NCI-H1105 (cell line): ENCODE measurements at regions not wholly inside any gene's neighbourhood (a gene's known extent, or its start where the extent isn't known, plus 50 kb on each side); places are given as distances from the start of the nearest gene placed in this dataset.
"Not testable (repeated sequence)": the region's sequence is repeated elsewhere in the genome, so short reads cannot be mapped to it uniquely, and the experiment has no call there.

ENCODE experiments used
- DNase-seq: peaks from one replicate; lab custom pipeline; 2025; lab: John Stamatoyannopoulos, UW

DNA sequence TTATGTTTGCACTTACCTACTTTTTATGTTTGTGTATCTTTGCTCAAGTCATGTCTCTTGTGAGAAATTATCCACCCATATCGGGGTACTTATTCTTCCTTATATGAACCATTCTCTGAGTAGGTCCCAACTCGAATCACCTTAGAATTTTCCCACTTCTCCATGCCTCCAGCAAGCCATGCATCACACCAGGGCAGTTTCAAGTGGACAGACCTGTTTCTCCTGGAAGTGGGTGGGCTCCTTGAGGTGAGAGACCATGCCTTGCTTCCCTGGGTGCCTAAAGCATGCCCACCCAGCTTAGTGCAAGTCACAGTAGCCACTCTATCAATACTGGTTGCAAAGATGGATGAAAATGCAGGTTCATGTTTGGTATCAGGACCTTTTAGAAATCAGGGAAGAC lies 187.2 kb downstream of the KIT start:
- no peak for DNase-seq

DNA sequence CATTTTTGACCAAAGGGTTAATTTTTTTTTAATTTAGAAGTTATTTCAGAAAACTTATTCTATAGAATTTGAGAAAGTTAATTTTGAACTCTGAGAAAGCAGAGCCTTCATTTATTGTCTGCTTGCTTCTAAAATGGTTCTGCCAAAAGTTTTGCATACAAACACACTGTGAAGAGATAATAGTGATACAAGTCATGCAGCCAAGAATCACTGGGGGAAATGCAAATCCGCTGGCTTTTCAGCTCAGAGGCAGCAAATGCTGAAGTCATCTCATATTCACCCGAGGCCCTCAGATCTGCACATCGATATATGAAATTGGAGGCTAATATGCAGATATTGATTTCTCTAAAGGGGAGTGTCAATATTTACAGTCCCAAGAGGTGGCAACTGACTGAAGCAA lies 186.2 kb downstream of the KIT start:
- no peak for DNase-seq

DNA sequence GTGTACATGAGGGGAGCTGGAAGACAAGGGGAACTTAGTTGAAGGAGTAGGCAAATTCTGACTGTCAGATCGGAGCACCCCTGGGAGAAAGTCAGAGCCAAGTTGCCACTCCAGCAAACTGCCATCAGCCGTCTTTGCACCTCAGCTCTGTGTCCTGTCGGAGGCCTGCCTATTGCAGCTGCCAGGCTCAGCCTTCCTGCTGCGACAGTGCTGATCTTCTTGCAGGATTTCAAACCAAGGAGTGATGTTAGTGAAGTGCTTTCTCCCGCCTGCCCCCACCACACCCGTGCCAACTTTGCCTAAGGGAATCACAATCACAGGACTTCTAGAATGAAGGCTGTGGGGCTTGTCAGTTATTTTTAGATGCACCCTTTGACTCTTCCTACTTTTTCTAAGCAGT lies 185.3 kb downstream of the KIT start:
- no peak for DNase-seq

DNA sequence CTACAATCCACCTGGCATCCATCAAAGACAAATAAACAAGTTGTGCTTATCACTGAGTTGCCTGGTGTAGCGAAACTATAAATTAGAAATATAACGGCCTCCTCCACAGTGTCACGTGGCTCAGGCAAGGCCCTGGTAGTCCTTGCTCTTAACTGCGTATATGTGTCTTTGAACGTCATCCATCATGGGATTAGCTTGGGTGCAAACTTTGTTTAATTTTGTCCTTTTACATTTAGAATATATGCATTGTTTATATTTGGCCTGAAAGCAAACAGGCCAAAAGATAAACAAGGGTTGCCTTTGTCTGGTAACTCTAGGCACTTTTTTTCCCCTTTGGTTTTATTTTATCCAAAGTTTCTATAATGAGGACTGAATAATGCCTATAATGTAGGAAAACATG lies 184.9 kb downstream of the KIT start:
- DNase-seq, result no peak

DNA sequence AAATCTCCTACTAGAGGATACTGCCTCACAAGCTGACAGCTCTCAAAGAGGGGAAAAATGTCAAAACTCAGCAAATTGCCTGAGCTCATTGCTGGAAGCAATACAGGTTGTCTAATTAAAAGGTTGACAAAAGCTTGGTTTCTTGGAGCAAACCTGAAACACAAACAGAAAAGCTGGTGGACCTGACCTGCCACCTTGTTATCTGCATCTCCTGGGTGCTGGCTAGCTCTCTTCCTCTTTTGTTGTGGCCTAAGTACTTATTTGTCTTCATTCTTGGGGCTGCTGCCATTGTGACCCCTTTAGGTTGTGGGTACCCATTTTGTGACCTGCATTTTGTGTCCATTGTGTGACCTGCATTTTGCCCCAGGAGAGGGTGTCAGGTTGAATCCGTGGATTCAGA lies 184.5 kb downstream of the KIT start:
- DNase-seq, result no peak

DNA sequence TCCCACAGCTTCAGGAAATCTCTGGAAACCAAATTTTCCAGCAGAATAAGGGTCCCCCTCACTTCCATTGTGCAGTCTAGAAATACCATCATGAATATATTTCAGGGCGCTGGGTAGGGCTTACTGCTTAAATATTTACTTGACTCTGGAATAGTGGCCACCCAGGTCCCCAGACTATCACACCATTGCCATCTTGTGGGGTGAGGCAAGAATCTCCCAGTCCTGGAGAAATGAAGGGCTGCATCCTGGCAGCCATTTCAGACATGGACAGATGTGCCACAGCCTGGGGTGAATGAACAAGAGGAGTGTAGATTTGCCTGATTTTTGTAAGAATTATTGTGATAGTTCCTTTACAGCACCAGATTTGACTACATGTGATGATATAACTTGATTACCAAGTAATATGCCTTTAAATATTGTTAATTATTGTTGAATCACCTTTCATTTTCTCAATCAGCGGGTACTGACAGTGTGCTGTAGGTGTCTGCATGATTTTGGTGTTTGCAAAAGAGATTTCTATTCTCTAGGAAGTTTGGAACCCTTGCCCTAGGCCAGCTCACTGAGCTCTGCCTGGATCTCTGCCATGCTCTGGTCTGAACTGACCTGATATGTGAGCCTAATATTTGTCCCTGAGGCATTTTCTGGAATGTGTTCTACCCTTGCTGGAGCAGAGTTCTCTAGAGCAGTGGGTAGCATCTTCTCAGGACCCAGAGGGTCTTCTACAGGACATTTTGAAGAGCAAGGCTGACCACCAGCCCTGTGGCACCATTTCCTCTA lies 183.4 kb downstream of the KIT start:
- DNase-seq, result no peak

DNA sequence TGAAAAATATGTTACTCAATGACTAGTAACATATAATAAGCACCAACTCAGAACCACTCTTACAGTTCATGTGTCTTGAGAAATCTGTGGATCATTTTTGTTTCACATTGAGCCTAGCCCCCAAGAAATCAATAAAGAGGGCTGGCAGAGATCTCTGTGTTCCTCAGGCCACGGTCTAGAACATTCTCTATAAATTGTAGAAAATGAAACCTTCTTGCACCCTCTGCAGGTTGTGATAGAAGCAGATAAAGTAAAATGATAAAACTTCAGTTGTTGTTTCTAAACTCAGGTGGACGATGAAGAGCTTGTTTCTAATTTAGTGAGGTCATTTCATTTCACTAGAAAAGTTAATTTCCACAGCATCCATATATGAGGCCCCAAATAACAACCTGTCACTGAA lies 182.7 kb downstream of the KIT start:
- no peak for DNase-seq

DNA sequence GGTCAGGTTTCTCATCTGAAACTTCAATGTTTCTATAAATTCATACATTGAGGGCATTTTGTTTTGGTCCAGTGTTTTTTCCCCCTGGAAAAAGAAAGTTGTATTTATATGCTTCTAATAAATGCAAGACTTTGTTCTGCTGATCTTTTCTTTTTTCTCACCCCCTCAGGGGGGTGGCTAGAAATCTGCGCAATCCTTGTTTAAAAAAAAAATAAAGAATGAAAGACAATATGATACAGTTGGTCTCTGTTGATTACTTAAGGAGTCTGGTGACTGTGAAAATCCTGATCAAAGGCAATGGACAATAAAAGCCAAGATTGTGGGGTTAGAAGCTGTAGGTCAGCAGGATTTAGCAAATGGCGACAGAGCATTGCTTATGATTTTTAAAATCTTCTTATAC lies 180.5 kb downstream of the KIT start:
- no peak for DNase-seq

DNA sequence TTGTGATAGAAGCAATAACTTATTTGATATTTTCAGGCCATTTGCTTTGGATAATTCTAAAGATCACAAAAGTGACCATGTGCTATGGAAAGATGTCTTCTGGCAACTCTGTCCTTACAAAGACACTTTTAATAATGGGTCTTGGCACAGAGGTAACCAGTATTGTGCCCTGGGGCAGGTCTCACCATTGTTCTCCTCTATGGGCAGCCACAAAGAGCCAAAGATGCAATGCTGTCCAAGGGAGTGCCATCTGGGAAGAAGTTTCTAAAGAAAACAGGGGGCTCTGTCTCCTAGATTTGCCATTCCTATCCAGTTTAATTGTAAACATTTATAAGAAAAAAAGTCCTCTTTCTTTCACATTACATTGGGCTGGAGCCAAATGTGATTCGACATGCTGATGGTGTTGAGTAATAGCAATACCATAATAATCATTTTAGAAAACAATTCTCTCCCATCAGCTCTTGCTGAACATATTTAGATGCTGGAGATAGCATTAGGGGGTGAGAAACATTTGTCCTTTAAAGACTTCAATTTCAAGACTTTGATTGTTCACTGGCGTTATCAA lies 179.9 kb downstream of the KIT start:
- DNase-seq, result no peak

DNA sequence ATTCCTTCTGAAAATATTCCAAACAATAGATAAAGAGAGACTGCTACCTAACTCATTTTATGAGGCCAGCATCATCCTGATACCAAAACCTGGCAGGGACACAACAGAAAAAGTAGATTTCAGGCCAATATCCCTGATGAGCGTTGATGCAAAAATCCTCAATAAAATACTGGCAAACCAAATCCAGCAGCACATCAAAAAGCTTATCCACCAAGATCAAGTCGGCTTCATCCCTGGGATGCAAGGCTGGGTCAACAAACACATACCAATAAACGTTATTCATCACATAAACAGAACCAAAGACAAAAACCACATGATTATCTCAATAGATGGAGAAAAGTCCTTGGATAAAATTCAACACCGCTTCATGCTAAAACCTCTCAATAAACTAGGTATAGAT lies 170.6 kb downstream of the KIT start:
- DNase-seq, result not testable (repeated sequence)

DNA sequence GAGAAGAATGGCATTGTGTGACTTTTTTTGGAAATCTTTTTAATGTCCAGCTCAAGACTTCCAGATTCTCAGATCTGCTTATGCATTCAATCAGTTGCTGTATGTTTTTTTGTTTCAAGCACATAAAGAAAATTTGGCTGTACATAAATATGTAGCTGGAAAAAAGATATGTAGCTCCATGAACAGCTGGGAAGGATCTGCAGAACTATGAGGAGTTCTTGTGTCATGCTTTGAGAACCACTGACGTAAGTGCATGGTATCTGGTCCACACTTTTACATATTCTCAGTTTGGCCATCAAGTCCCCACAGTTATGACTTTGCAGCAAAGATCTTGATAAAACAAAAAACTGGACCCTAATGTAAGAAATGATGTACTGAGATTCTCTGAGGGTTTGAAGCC lies 165.9 kb downstream of the KIT start:
- no peak for DNase-seq

DNA sequence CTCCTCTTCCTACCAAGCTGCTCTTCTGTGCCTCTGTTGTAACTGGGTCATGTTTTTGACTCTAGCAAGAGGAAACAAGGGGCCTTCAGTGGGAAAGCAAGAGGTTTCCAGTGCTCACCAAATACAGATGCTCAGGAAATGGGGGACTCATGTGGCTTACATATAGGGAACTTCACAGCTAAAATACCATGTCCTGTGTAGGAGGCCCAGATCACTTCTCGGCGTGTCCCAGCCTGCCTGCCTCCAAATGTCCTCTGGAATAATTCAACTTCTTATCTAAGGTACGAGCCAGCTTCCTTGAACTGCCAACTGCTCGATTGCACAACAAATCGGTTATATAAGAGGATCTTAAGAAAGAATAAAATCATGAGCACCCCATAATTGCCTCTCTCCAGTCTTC lies 161.3 kb downstream of the KIT start:
- no peak for DNase-seq

DNA sequence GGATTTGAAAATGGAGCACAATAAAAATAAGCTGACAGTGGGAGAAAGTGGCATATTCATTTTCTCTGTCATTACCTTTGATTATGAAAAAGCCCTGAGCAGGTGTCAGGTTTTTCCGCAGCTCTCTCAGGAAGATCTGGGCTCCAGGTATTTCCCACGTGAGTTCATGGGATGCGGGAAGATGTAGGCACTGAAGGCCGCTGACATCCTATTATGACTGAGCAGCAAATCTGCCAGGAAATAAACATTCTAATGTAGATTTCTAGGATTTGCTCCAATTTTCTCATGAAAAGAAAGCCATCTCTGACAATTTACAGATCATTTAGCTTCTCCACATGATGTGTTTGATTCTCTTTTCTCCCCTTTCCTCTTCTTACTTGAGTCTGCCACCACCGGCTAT lies 160.7 kb downstream of the KIT start:
- no peak for DNase-seq

DNA sequence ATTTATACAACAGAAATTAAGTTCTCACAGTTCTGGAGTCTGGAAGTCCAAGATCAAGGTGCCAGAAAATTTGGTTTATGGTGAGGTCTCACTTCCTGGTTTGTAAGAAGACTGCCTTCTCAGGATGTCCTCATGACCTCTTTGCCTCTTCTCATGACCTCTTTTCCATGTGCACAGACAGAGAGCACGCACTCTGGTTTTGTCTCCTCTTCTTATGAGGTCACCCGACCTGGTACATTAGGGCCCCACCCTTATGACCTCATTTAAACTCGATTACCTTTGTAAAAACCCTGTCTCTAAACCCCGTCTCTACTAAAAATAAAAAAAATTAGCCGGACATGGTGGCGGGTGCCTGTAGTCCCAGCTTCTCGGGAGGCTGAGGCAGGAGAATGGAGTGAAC lies 155.9 kb downstream of the KIT start:
- DNase-seq, result no peak

DNA sequence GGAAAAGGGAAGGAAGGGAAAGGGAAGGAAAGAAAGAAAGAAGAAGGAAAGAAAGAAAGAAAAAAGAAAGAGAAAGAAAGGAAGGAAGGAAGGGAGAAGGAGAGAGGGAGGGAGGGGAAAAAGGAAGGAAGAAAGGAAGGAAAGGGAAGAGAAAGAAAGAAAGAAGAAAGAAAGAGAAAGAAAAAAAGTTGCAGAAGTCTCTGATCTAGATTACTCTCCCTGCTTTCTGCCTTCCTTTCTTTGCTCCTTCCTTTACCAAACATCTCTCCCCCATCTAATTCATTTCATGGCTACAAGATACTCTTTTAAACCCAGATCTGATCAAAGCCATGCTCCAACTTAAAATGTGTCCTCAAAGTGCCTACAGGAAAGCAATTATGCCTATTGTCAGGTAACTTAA lies 148.6 kb downstream of the KIT start:
- no peak for DNase-seq

DNA sequence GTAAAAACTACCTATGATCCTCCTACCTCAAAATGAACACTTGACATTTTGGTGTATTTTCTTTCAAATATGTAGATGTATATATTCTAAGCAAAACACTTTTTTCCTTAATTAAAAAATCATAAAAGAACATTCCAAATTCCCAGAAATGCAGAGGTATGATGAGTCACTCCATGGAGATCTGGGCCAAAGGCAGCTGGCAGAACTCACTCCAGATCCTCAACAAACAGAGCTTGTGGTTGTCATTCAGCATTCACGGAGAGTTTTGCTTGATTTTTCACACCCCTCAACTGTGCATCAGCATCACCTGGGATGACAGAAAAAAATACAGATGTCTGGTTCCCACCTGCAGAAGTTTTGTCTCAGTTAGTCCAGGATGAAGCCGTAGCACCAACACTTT lies 144.6 kb downstream of the KIT start:
- DNase-seq, result no peak

DNA sequence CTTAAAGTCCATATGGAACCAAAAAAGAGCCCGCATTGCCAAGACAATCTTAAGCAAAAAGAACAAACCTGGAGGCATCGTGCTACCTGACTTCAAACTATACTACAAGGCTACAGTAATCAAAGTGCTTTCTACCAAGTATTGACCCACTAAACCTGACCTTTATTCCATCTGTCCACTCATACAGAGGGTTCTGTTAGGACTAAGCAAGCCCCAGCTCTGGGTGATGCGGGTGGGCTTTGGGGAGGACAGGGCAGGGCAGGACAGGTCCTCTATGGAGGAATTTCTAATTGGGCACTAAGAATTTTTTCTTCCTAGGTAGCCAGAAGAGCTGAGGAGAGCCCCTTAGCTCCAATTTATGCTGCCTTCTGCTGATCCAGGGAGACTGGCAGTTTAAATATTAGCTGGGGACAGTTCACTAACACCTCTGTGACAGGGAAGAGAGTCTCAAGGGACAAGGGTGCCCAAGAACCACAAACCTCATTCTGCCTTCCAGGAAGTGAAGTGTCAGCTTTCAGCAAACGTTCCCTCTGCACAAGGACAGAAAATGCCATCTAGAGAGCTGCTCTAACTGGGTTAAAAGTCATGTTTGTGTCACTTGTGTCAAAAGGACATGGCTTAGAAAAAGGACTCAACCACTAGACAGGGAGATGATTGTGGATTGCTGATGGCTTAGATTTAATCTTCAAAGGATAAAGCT lies 143.2 kb downstream of the KIT start:
- DNase-seq, result no peak

DNA sequence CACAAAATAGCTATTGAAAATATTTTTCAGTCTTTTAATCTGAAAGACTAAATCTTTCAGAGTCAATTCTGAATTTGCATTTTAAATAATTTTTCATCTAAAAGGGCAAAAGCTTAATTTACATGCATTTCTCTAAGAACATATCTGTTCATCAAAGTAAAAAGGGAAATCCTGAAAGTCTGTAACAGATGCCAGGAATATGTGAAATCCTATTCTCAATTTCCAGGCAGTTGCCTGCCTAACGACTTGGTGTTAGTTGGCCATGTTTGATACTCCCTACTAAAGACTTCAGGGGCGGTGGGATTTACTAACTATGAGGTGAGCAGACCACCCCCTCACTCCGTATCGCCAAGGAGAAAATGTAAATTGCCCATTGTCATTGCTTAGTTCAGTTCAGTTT lies 136.8 kb downstream of the KIT start:
- no peak for DNase-seq

DNA sequence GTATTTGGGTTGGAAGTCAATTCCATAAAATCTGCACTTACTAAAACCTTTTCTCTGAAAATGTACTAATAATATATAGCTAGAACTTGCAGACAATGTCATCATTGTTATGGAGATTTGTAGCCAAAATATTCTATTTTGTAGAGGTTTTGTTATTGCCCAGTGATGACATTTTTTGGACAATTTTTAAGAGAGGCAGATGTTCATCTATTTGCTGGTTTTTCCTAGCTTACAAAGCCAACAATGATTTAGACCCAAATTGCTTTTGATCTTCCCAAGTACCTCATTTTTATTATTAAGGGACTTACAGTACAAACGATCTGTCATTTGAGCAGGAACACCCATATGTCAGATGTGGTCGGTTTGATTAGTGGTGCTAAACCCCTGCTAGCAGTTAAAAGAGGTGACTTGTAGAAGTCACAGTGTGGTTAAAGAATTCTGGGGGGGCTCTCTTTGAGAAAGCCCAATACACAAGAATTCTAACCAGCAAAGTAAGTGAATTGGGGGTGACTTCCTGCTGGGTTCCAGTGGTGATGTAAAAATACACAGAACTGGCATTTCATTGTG lies 136.2 kb downstream of the KIT start:
- no peak for DNase-seq
